H9 (cell line): ENCODE measurements at regions not wholly inside any gene's neighbourhood (a gene's known extent, or its start where the extent isn't known, plus 50 kb on each side); places are given as distances from the start of the nearest gene placed in this dataset.

Source experiments
- DNase-seq: peaks from one replicate; pipeline ENCODE4 v3.0.0-alpha.2; 2017
- H2AFZ ChIP-seq: one replicate; pipeline ENCODE4 v1.6.1; 2013; ENCODE audit warnings: mild to moderate bottlenecking, low read length, control low read depth, moderate library complexity
- H2AK5ac ChIP-seq: 2 replicates; pipeline ENCODE4 v1.6.1; 2013; ENCODE audit warnings: low read length, control low read depth, mixed read lengths; ENCODE audit not compliant: insufficient read length
- H2BK120ac ChIP-seq: one replicate; pipeline ENCODE4 v1.6.1; 2013; ENCODE audit warnings: low read depth, mild to moderate bottlenecking, low read length, control low read depth, inconsistent platforms; ENCODE audit not compliant: poor library complexity, severe bottlenecking
- H2BK12ac ChIP-seq: 2 replicates; pipeline ENCODE4 v1.6.1; 2013; ENCODE audit warnings: low read length, control low read depth, mixed read lengths, low read depth; ENCODE audit not compliant: insufficient read length
- H2BK15ac ChIP-seq: 2 replicates; pipeline ENCODE4 v1.6.1; 2013; ENCODE audit warnings: low read depth, low read length, control low read depth
- H2BK20ac ChIP-seq: one replicate; pipeline ENCODE4 v1.6.1; 2013; ENCODE audit warnings: low read depth, mild to moderate bottlenecking, low read length, control low read depth, inconsistent platforms; ENCODE audit not compliant: poor library complexity, severe bottlenecking
- H2BK5ac ChIP-seq: 2 replicates; pipeline ENCODE4 v1.6.1; 2013; ENCODE audit warnings: low read length, control low read depth, mixed read lengths; ENCODE audit not compliant: insufficient read length
- H3K14ac ChIP-seq: 2 replicates; pipeline ENCODE4 v1.6.1; 2013; ENCODE audit warnings: low read length, control low read depth; ENCODE audit not compliant: insufficient read depth
- H3K18ac ChIP-seq: 2 replicates; pipeline ENCODE4 v1.6.1; 2013; ENCODE audit warnings: low read depth, mild to moderate bottlenecking, mixed read lengths, low read length, control low read depth; ENCODE audit not compliant: insufficient read length
- H3K23ac ChIP-seq: 2 replicates; pipeline ENCODE4 v1.6.1; 2013; ENCODE audit warnings: low read length, control low read depth, mixed read lengths, low read depth; ENCODE audit not compliant: insufficient read length
- H3K23me2 ChIP-seq: 2 replicates; pipeline ENCODE4 v1.6.1; 2013; ENCODE audit warnings: low read depth, mild to moderate bottlenecking, mixed read lengths, low read length, control low read depth; ENCODE audit not compliant: insufficient read length, poor library complexity, severe bottlenecking
- H3K27ac ChIP-seq: 2 replicates; pipeline ENCODE4 v1.5.1; 2013; ENCODE audit warnings: low read length, control low read depth, mixed read lengths, low read depth; ENCODE audit not compliant: insufficient read length
- H3K27me3 ChIP-seq: 2 replicates; pipeline ENCODE4 v1.6.1; 2013; ENCODE audit warnings: low read length, control low read depth, inconsistent platforms; ENCODE audit not compliant: insufficient read depth
- H3K4ac ChIP-seq: 2 replicates; pipeline ENCODE4 v1.6.1; 2013; ENCODE audit warnings: low read depth, mild to moderate bottlenecking, control low read depth, inconsistent platforms, low read length, moderate library complexity
- H3K4me1 ChIP-seq: 2 replicates; pipeline ENCODE4 v1.6.1; 2013; ENCODE audit warnings: low read length, control low read depth, inconsistent platforms; ENCODE audit not compliant: insufficient read depth
- H3K4me2 ChIP-seq: 2 replicates; pipeline ENCODE4 v1.6.1; 2013; ENCODE audit warnings: low read length, control low read depth, mixed read lengths; ENCODE audit not compliant: insufficient read length, insufficient read depth
- H3K56ac ChIP-seq: 2 replicates; pipeline ENCODE4 v1.6.1; 2013; ENCODE audit warnings: low read depth, mild to moderate bottlenecking, mixed read lengths, low read length, control low read depth; ENCODE audit not compliant: insufficient read length
- H3K79me1 ChIP-seq: 2 replicates; pipeline ENCODE4 v1.6.1; 2013; ENCODE audit warnings: low read depth, mild to moderate bottlenecking, moderate library complexity, low read length, control low read depth, inconsistent platforms; ENCODE audit not compliant: insufficient read depth, poor library complexity, severe bottlenecking
- H3K79me2 ChIP-seq: 2 replicates; pipeline ENCODE4 v1.6.1; 2013; ENCODE audit warnings: low read length, control low read depth, inconsistent platforms; ENCODE audit not compliant: insufficient read depth
- H3K9ac ChIP-seq: 2 replicates; pipeline ENCODE4 v1.6.1; 2013; ENCODE audit warnings: low read length, control low read depth, mixed read lengths; ENCODE audit not compliant: insufficient read length; ENCODE audit errors: extremely low read depth
- H3K9me3 ChIP-seq: one replicate; pipeline ENCODE4 v1.6.1; 2013; ENCODE audit warnings: low read depth, low read length, inconsistent platforms; ENCODE audit not compliant: control insufficient read depth
- H3T11ph ChIP-seq: one replicate; pipeline ENCODE4 v1.6.1; 2013; ENCODE audit warnings: mild to moderate bottlenecking, low read length, control low read depth, inconsistent platforms
- H4K20me1 ChIP-seq: one replicate; pipeline ENCODE4 v1.6.1; 2013; ENCODE audit not compliant: control insufficient read depth, insufficient read length, insufficient read depth
- H4K5ac ChIP-seq: 2 replicates; pipeline ENCODE4 v1.6.1; 2013; ENCODE audit warnings: low read depth, mild to moderate bottlenecking, mixed read lengths, low read length, control low read depth; ENCODE audit not compliant: insufficient read length
- H4K8ac ChIP-seq: replicated peaks from 2 replicates; pipeline ENCODE4 v1.6.1; 2013; ENCODE audit warnings: low read length, control low read depth, mixed read lengths, low read depth; ENCODE audit not compliant: insufficient read length
- H4K91ac ChIP-seq: 2 replicates; pipeline ENCODE4 v1.6.1; 2013; ENCODE audit warnings: low read depth, mild to moderate bottlenecking, moderate library complexity, mixed read lengths, low read length, control low read depth; ENCODE audit not compliant: insufficient read length
- H3K27ac Mint-ChIP-seq, 3 experiments: 2 replicates in 2 of 3; 3 replicates in 1 of 3; pipeline ENCODE4 v1.8.0; 2020 to 2021; ENCODE audit warnings: mixed read lengths in 3 of 3, mild to moderate bottlenecking in 1 of 3, moderate library complexity in 1 of 3
- H3K27me3 Mint-ChIP-seq: 2 replicates; pipeline ENCODE4 v1.8.0; 2021; ENCODE audit warnings: low read depth, mild to moderate bottlenecking, moderate library complexity, mixed read lengths
- H3K36me3 Mint-ChIP-seq, 3 experiments: 2 replicates in 2 of 3; 3 replicates in 1 of 3; pipeline ENCODE4 v1.8.0; 2020 to 2021; ENCODE audit warnings: low read depth in 3 of 3, mixed read lengths in 3 of 3; ENCODE audit not compliant: insufficient read depth in 1 of 3
- H3K4me1 Mint-ChIP-seq, 2 experiments: 2 replicates each; pipeline ENCODE4 v1.8.0; 2020; ENCODE audit warnings: mixed read lengths in 2 of 2
- H3K4me3 Mint-ChIP-seq, 2 experiments: 2 replicates in 1 of 2; 3 replicates in 1 of 2; pipeline ENCODE4 v1.8.0; 2020 to 2021; ENCODE audit warnings: mild to moderate bottlenecking in 2 of 2, mixed read lengths in 2 of 2, moderate library complexity in 1 of 2
- H3K9me3 Mint-ChIP-seq, 2 experiments: 2 replicates in 1 of 2; 3 replicates in 1 of 2; pipeline ENCODE4 v1.8.0; 2020; ENCODE audit warnings: mild to moderate bottlenecking in 2 of 2, mixed read lengths in 2 of 2, moderate library complexity in 1 of 2
- CTCF ChIP-seq: fragments of 200-600 bp; sonication (generic); conservative IDR thresholded peaks from 3 replicates; pipeline ENCODE4 v1.8.0; 2021; ENCODE audit warnings: antibody characterized with exemption, mild to moderate bottlenecking
- WGBS: extraction: QIAGEN DNeasy Blood & Tissue Kit; methylation state at CpG from one replicate; pipeline ENCODE4 v1.1.7; 2013; ENCODE audit warnings: missing lambda C conversion rate, low lambda C conversion rate, mixed read lengths; ENCODE audit not compliant: insufficient read length; ENCODE audit errors: extremely low coverage; 5-methylcytosine and 5-hydroxymethylcytosine counted together

- Histone ChIP-seq H2BK20ac (no peak overlapping the region), H2AK5ac (no peak overlapping the region), H3K56ac (no peak overlapping the region), H3K4me2 (no peak overlapping the region), H3K18ac (no peak overlapping the region), H3K9me3 (no peaks in the 10 kb centered on the region), H2BK120ac (no peak overlapping the region), H3K23ac (no peak overlapping the region), H4K91ac (no peak overlapping the region), H4K8ac (no peak overlapping the region), H3K27me3 (no peaks in the 10 kb centered on the region), H3K4me1 (no peaks in the 10 kb centered on the region), H3K27ac (no peak overlapping the region), H2BK15ac (no peak overlapping the region), H4K20me1 (no peaks in the 10 kb centered on the region), H3K4ac (no peak overlapping the region), H2AFZ (no peak overlapping the region), H2BK5ac (no peak overlapping the region), H3K9ac (no peak overlapping the region), H3K23me2 (no peaks in the 10 kb centered on the region), H3K79me2 (no peaks in the 10 kb centered on the region), H4K5ac (no peak overlapping the region), H3K14ac (no peak overlapping the region), H3T11ph (no peak overlapping the region), H3K79me1 (no peaks in the 10 kb centered on the region), H2BK12ac (no peak overlapping the region)
- no CpG with 5 or more reads among the region's 3 CpGs for WGBS
- Mint-ChIP-seq H3K4me3 (no peak overlapping the region), H3K9me3 (no peaks in the 10 kb centered on the region), H3K36me3 (no peaks in the 10 kb centered on the region), H3K27ac (no peak overlapping the region), H3K27me3 (peaks cover 2% of the 10 kb centered on the region; the same call in 1 of the 2 replicates), H3K4me1 (0 out of 4 replicates have a peak, but pooled peaks cover 0 to 2% of the 10 kb centered on the region in 2 experiments)
- TF ChIP-seq CTCF, result no peak
- no peak for DNase-seq
Observed at GRCh38 chr13:82657471-82657870, 1224.8 kb downstream of the SLITRK1 start.
